Germinal center (tissue), 1 donor: ENCODE measurements at regions not wholly inside any gene's neighbourhood (a gene's known extent, or its start where the extent isn't known, plus 50 kb on each side); places are given as distances from the start of the nearest gene placed in this dataset.
A peak's percentile ranks its signal among the peaks of the same experiment; 100 is the strongest.
"Not testable (repeated sequence)": the region's sequence is repeated elsewhere in the genome, so short reads cannot be mapped to it uniquely, and the experiment has no call there.

Experiments
- DNase-seq: peaks from one replicate; pipeline ENCODE4 v3.0.0; 2012; ENCODE audit warnings: mixed read lengths, low spot score

GRCh38 chr1:182331387-182331786 lies 60.2 kb downstream of the GLUL start:
- peak; percentile 65 for DNase-seq

GRCh38 chr1:182330303-182330702 lies 61.3 kb downstream of the GLUL start:
- DNase-seq = no peak

GRCh38 chr1:182329471-182329870 lies 62.1 kb downstream of the GLUL start:
- DNase-seq = no peak

GRCh38 chr1:182328591-182328990 lies 63.0 kb downstream of the GLUL start:
- DNase-seq = no peak

GRCh38 chr1:182325339-182325738 lies 66.3 kb downstream of the GLUL start:
- no peak for DNase-seq

GRCh38 chr1:182321532-182321931 lies 70.1 kb downstream of the GLUL start:
- DNase-seq = not testable (repeated sequence)

- no peak for DNase-seq
Observed at GRCh38 chr1:182317611-182318161, 73.9 kb downstream of the GLUL start.

- not testable (repeated sequence) for DNase-seq
Observed at GRCh38 chr1:182316454-182316853, 75.1 kb downstream of the GLUL start.

- DNase-seq = no peak
Observed at GRCh38 chr1:182315167-182315556, 76.4 kb downstream of the GLUL start.

GRCh38 chr1:182309631-182310351 lies 81.8 kb downstream of the GLUL start:
- DNase-seq = no peak

GRCh38 chr1:182308826-182309225 lies 82.8 kb downstream of the GLUL start:
- DNase-seq = no peak

- not testable (repeated sequence) for DNase-seq
Observed at GRCh38 chr1:182307486-182307885, 84.1 kb downstream of the GLUL start.

- DNase-seq = no peak
Observed at GRCh38 chr1:182305861-182306260, 85.7 kb downstream of the GLUL start.

GRCh38 chr1:182304627-182305026 lies 87.0 kb downstream of the GLUL start:
- DNase-seq = no peak

GRCh38 chr1:182304218-182304617 lies 87.4 kb downstream of the GLUL start:
- no peak for DNase-seq

- no peak for DNase-seq
Observed at GRCh38 chr1:182303778-182304177, 87.8 kb downstream of the GLUL start.

- DNase-seq = no peak
Observed at GRCh38 chr1:182301467-182302198, 90.0 kb downstream of the GLUL start.

GRCh38 chr1:182301026-182301436 lies 90.6 kb downstream of the GLUL start:
- no peak for DNase-seq

GRCh38 chr1:182299728-182300616 lies 91.6 kb downstream of the GLUL start:
- DNase-seq = no peak

GRCh38 chr1:182299054-182299727 lies 92.4 kb downstream of the GLUL start:
- not testable (repeated sequence) for DNase-seq

- no peak for DNase-seq
Observed at GRCh38 chr1:182297335-182297734, 94.3 kb downstream of the GLUL start.

- no peak for DNase-seq
Observed at GRCh38 chr1:182295697-182296096, 95.9 kb downstream of the GLUL start.
